Frontal cortex (tissue), 3 donors: ENCODE measurements at regions not wholly inside any gene's neighbourhood (a gene's known extent, or its start where the extent isn't known, plus 50 kb on each side); places are given as distances from the start of the nearest gene placed in this dataset.
"Not testable (repeated sequence)": the region's sequence is repeated elsewhere in the genome, so short reads cannot be mapped to it uniquely, and the experiment has no call there.

Source experiments
- DNase-seq, 2 donors: peaks; one replicate each; pipeline ENCODE4 v3.0.0; 2012; ENCODE audit warnings: low spot score in 2 of 2
- FAIRE-seq: peaks from 2 replicates; lab custom pipeline; 2012; peaks lifted over from hg19 to GRCh38; lab: Jason Lieb, UNC
- donor health status: control.
- donor health status: control.
- donor health status: control.

DNA sequence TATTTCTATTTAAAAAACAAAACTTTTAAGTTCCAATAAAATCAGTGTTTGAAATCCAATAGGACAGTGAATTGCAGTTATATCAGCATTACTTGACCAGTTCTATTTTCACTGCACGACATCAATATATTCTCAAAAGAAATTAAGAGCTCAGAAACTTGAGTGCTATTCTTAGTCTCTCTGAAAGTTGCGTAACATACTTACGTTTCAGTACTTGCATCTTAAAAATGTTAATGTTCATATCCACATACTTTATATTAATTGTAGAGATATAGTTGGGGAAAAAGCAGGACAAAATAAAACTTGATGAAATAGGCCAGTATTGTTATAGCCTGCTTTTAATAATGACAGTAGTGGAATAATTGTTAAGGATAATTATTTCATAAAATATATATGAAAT, 720.5 kb upstream of the PCDH9 start:
- DNase-seq: no peak
- FAIRE-seq: no peak

DNA sequence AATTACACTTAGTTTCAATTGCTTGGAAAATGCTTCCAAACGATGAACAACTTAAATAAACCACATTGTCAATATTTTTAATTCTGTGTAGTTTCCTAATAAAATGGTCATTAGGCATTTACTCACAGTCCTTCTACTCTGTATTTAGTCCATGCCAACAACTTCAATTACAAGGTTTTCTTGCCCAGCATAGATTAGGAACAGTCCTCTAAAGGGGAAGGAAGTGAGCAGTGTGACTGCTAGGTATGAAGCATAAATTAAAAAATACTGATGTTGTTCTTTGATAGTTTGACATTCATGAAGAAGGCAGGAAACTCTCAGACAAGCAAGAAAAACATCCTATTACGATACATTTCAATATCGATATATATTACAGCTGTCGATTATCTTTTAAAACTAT, 716.0 kb upstream of the PCDH9 start:
- DNase-seq (no peak), FAIRE-seq (no peak)

DNA sequence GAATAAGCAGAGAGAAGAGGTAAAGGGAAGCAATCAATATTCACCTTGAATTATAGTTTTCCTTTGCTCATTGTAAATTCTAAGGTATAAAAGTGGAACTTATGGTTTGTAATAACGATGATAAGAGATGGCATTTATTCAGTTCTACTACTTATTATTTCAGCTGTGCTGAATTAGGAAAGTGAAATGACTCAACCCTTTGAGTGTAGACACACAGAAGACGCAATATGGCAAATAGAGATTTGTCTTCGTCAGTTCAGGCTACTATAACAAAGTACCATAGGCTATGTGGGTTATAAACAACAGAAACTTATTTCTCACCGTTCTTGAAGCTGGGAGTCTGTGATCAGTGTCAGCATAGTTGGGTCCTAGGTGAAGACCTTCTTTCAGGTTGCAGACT, 713.0 kb upstream of the PCDH9 start:
- FAIRE-seq: no peak
- DNase-seq: no peak

DNA sequence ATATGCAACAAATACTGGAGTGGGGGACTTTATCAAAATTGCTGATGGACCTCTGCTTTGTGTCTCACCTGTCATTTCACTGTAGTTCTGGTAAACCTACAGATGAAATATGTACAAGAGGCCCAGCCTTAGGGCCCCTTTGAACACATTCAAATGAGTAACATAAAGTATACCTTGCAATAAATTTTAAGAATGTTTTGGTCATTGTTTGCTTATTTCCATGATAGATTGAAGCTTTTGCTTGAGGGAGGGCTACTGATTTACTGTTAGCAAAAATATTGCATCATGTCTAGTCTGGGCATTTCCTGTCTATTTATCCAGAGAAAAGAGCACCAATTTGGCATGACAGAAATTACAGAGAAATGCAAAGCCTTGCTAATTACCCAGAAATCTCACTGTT, 705.5 kb upstream of the PCDH9 start:
- FAIRE-seq (no peak), DNase-seq (no peak)

DNA sequence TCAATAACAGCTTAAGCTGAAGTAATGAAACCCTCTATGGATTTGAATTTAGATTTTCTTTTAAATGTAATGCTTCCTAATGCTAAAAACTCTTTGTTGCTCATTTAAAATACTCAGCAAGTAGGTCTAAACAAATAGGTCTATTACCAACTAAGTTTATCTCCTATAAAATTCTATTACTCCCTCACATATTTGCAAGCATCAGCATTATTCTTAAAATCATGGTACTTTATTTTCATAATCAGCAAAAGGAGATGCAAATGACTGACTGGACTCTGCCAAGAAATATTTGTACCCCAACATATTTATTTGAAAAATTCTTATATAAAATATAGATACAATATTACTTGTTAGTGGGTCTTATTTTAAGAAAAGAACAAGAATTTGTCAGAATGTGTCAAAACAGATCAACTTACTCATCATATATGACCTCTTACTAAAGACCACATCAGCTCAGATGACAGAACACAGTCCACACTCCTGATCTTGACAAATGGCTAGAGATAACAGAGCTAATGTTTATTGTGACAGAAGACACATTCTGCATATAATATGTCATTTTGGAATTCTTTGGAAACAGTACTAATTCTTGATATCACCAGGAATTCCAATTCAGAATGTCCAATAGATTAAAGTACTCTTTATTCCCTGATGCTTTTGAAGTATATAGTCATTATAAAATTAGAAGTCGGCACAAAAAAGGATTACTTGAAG, 704.6 kb upstream of the PCDH9 start:
- DNase-seq: no peak
- no peak for FAIRE-seq

DNA sequence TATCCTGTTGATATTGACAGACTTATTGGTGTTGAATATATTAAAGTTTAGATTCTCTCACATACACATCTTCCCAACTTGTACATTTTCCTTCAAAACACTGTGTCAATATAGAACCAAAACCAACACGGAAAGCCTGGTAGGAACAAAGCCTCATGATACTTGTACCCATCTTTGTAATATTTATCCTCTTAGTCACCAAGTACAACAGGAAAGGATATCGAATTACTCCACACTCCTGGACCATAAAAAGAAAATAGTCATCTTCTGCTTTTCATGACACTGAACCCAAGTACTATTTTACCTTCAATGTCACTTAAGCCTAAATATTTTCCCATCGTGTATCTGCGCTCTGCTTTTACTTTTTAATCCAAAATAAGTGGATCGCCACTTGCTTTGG, 702.9 kb upstream of the PCDH9 start:
- DNase-seq (no peak), FAIRE-seq (no peak)

DNA sequence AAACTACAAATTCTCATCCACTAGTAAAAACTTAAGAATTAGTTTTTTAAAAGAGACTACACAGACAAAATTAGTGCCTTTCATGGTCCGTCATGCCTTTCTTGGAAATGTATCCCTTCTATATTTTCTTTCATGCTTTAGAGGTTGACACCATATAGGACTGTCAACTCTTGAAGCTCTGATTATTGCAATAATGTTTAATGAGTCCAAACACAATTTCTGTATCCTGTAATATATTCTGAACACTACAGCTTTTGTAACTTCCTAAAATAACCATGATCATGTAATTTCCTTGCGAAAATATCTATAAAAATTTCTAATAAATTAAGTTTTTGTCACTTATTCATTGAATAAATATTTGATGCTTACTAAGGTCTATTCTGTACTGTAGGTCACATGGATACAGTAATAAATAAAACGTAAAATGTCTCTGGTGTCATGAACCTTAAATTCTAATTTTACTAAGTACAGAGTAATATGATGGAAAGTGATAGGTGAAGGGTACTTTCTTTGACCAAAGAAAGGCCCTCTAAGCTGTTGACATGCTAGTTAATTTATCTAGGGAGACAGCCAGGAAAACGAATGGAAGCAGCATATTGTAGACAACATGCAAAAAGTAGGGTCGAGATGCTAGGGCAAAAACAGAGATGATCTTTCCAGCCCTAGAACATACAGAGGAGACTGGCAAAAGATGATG, 687.3 kb upstream of the PCDH9 start:
- DNase-seq (no peak), FAIRE-seq (no peak)

DNA sequence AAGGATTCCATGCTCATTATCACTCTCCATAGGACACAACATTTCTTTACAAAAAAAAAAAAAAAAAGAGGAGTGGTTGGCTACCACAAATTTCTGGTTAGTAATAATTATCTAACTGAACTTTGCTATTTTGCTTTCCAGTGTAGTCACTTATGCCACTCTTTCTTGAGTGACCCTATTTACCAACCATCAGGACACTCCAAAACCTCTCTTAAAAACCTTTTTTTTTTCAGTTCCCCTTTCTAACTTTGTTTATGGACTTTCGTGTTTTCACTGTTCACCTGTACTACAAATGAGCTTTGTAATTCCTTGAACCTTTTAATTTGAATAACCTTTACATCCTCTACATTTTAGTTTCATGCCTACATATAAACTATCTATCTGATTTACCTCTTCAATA, 686.5 kb upstream of the PCDH9 start:
- no peak for DNase-seq
- no peak for FAIRE-seq

DNA sequence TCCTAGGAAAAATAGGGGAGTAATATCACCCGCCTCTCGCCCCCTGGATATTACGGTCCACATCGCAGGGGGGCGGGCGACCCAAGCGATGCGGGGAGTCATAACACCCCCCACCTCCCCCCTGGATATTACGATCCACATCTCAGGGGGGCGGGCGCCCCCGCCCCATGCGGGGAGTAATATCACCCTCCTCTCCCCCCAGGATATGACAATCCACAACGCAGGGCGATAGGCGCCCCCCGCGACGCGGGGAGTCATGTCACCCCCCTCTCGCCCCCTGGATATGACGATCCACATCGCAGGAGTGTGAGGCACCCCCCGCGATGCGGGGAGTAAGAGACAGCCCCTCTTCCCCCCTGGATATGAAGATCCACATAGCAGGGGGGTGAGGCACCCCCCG, 684.4 kb upstream of the PCDH9 start:
- DNase-seq (no peak), FAIRE-seq (no peak)

DNA sequence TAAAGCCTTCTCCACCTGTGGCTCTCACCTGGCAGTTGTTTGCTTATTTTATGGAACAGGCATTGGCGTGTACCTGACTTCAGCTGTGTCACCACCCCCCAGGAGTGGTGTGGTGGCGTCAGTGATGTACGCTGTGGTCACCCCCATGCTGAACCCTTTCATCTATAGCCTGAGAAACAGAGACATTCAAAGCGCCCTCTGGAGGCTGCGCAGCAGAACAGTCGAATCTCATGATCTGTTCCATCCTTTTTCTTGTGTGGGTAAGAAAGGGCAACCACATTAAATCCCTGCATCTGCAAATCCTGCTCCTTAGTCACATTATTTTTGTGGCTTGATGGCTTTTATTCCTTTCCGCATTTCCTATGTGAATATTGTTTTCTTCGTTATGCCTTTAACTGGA, 672.8 kb upstream of the PCDH9 start:
- not testable (repeated sequence) for FAIRE-seq, DNase-seq

DNA sequence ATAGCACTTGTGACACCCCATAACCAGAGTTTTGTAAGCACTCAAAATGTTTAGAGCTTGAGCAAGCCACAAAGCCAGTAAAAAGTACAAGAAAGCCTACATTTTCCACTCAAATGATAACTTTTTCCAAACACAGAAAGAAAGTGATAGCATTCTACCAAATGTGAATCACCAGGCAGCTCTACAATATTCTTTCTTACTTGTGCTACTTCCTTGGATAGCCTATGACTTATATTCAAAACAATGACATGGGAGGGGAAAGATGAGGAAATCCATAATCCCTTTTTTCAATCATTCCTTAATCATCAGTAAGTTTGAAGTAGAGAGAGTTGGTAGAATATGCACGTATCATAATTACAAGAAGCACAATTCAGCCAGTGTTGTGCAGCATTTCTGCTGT, 650.8 kb upstream of the PCDH9 start:
- DNase-seq: no peak
- no peak for FAIRE-seq

DNA sequence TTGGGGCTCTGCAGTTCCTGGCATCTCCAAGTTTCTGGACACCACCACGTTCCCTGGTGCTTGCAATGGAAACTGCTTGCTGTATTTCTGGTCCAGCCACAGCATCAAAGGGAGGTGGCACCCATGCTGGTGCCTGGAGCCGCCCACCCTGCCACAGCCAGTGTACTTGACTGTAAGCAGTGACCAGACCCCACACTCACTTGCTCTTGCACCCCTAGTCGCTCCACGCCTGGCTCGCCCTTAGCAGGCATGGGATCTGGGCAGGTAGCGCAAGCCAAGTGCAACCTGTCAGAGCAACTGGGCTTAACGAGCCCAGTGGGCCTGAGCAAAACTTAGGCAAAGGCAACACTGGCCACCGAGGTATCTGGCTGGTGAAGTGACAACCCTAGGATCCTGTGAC, 648.2 kb upstream of the PCDH9 start:
- DNase-seq (no peak), FAIRE-seq (no peak)

DNA sequence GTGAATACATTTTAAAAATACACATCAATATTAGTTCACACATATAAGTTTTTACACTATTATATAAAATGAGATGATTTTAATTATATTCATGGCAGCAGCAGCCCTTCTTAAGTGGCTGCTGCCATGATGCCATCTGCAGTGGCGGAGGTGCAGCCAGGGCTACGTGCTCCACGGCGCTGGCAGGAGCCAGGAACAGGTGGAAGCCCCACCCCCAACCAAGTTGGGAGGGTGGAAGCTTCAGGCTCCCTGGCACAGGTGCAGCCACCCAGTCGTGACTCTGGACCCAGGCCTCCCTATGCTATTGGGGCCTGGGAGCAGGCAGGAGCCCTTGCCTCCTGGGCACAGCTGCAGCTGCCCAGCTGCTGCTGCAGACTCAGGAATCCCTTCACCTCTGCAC, 646.9 kb upstream of the PCDH9 start:
- FAIRE-seq (no peak), DNase-seq (no peak)

DNA sequence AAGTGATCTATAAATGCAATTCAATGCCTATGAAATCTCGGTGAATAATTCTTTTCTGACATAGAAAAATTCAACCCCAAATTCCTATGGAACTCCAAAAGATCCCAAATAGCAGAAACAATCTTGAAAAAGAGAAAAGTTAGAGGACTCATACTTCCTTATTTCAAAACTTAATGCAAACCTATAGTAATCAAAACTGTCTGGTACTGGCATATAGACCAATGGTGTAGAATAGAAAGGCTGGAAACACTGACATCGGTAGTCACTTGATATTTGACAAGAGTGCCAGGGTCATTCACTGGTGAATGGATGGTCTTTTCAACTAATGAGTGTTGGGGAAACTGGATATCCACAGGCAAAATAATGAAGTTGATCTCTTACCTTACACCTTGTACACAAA, 637.1 kb upstream of the PCDH9 start:
- no peak for FAIRE-seq
- DNase-seq: no peak

DNA sequence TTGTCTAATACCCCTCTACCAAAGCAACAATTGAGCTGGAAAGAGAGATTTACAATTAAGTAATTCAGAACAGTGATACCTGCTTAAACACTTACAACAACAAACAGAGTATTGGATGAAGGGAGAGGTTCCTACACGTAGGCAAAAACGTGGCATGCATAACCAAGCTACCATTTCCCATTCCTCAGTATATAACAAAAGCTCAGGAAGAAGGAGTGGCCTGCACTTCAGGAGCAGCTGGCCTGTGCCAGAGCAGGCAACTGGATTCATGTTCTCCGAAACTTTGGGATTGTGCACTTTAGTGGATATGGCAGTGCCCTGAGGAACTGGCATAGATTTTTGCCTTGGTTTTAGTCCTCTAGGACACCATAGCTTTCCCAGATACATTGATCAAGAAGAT, 630.2 kb upstream of the PCDH9 start:
- DNase-seq: no peak

DNA sequence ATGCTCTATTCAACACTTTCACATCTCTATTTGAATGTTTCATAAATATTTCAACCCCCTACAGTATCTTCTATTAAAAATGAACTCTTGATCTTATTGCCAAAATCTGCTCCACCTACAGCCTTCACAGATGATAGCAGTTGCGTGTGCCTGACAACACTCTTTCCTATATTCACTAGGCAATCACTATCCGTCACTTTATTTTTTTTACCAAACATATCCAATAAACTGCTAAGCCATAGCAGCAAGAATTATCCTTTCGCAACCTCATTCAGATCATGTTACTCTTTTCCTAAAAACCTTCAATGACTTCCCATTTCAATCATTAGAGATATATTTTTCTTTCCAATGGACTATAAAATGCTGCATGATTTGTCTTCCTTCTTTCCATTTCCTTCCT, 629.8 kb upstream of the PCDH9 start:
- DNase-seq: no peak
- FAIRE-seq: no peak

More for the DNA sequence above, 630.2 kb upstream of the PCDH9 start:
- no peak for FAIRE-seq

DNA sequence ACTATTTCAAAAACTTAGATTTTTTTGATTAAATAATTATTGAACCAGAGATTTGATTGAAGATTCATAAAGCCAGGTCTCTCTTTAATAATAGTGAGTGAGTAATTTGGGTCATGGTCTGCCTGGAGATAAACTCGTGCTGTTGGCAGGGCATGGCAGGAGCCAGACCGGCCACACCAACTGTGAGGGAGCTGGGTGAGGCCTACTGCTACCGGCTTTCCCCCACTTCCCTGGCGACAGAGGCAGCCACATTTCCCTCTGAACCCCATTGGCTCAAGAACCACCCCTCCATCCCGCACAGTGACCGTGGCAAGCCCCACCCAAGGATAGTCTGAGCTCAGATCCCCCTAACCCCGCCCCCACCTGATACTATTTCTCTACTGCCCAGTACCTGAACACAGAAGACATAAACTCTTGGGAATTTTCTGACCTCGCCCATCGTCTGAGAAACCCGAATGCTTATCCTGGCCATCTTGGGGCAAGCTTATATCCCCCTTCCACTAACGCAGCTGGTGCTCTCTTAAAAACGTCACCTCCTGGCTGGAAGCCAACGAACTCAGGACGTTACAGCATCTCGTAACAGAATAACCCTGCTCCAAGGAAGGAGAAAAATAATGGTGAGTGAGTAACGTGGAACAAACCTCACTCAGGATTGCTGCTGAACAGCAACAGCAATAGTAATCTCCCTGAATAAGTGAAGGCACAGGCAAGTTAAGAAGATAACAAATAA, 627.6 kb upstream of the PCDH9 start:
- no peak for FAIRE-seq
- no peak for DNase-seq

DNA sequence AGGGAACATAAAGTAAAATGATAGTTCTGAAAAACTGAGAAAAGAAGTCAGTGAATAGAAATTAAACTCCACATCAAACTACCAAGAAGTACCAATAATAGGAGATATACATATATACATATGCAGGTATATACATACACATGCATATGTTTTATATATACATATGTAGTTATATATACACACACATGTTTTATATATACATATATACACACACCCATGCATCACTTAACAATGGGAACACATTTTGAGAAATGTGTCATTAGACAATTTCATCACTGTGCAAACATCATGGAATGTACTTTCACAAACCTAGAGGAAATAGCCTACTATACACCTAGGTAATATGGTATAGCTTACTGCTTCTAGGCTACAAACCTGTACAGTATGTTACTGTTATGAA, 626.8 kb upstream of the PCDH9 start:
- FAIRE-seq: no peak
- DNase-seq: no peak

DNA sequence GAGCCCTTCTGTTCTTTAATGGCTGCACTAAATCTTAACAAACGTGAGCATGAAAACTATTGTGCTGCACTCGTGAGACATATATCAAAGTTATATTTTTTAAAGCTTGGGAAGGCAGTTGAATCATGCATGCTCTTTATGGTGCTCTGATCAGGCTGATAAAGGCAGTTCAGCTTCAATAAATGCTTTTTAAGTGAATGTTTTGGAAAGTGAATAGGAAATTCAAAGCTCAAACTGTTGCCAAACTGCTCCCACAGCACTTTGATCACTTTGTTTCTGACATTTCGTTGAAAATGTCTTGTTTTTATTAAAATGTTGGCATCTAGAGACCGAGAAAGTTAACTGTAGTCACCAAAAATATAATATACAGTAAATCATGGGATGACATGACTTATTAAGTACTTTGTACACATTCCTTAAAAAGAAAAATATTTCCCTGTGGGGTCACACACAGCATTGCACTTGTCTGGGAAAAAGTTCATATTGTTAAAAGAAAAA, 625.7 kb upstream of the PCDH9 start:
- FAIRE-seq (no peak), DNase-seq (no peak)

DNA sequence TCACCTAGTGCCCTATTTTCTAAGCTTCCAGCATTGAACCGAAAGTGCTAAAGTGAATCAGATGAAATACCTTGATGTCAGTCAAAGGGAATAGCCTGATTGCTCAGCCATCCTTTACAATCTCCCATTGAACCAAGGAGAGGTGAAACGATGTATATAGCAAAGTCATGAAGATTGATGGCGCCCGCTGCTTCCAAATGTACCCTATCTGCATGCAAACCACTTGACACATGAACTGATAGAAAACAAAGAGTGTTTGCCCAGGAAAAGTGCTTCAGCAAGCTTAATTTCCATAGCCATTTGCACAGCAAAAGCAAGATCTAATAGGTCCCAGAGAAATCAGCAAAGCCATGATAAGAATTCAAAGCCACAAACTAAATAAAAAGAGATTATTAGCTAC, 624.9 kb upstream of the PCDH9 start:
- DNase-seq (no peak), FAIRE-seq (no peak)

DNA sequence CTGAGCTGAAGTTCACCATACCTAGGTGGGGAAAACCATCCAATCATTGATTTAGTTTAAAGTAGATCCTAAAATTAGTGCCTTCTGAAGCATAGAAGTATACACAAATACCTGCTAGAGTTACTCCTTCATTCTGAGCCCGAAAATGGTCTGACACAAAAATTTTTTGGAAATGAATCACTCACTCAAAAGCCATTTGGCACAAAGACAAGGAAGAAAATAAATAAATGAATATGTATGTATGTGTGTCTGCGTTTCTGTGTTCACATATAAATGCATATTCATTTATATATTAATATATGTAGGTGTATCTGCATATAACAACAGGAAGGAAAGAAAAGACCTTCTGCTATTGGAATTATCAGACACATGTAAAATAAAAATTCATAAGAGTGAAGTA, 614.4 kb upstream of the PCDH9 start:
- FAIRE-seq (no peak), DNase-seq (no peak)
